Nephron progenitor cell (in vitro differentiated cells): ENCODE measurements at regions not wholly inside any gene's neighbourhood (a gene's known extent, or its start where the extent isn't known, plus 50 kb on each side); places are given as distances from the start of the nearest gene placed in this dataset.

ENCODE experiments used
- DNase-seq: peaks from one replicate; pipeline ENCODE4 v3.0.0; 2021
- H3K27ac Mint-ChIP-seq: 2 replicates; pipeline ENCODE4 v1.8.0; 2021; ENCODE audit warnings: mild to moderate bottlenecking, moderate library complexity, mixed read lengths
- H3K27me3 Mint-ChIP-seq: 2 replicates; pipeline ENCODE4 v1.8.0; 2021; ENCODE audit warnings: mild to moderate bottlenecking, low read depth, mixed read lengths; ENCODE audit not compliant: poor library complexity
- H3K36me3 Mint-ChIP-seq: 2 replicates; pipeline ENCODE4 v1.8.0; 2021; ENCODE audit warnings: low read depth, mixed read lengths
- H3K4me1 Mint-ChIP-seq: 2 replicates; pipeline ENCODE4 v1.8.0; 2021; ENCODE audit warnings: mixed read lengths
- H3K4me3 Mint-ChIP-seq: 2 replicates; pipeline ENCODE4 v1.8.0; 2021; ENCODE audit warnings: mild to moderate bottlenecking, moderate library complexity, mixed read lengths
- H3K9me3 Mint-ChIP-seq: 2 replicates; pipeline ENCODE4 v1.8.0; 2021; ENCODE audit warnings: mild to moderate bottlenecking, moderate library complexity, mixed read lengths
- TF ChIP-seq, protein P1 (sequence below): fragments of 200-600 bp; sonication (generic); IDR thresholded peaks from 2 replicates; pipeline ENCODE4 v1.5.0; 2021; ENCODE audit warnings: antibody characterized with exemption

DNA sequence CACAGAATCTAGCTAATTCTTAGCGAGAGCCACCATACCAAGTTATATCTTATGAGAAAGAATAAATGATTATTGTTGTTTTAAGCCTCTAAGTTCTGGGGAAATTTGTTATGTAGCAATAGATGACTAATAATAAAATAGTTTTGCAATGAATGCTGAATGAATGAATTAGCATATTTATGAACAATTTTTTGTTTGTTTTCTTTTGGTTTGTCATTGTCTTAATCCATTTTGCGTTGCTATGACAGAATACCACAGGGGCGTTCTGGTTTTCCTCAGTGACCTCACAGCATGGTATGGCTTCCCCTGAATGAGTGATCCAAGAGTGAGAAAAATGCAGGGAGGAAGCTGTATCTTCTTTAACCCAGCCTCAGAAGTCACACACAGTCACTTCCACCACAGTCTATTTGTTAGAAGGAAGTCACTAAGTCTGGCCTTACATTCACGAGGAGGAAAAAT lies 53.8 kb upstream of the HPDL start:
- Mint-ChIP-seq H3K4me1 (no peaks in the 10 kb centered on the region), H3K36me3 (peaks cover 6% of the 10 kb centered on the region), H3K9me3 (peaks cover 13% of the 10 kb centered on the region), H3K27ac (no peak overlapping the region), H3K4me3 (no peak overlapping the region), H3K27me3 (no peaks in the 10 kb centered on the region)
- DNase-seq: no peak
- TF ChIP-seq, protein P1, sequence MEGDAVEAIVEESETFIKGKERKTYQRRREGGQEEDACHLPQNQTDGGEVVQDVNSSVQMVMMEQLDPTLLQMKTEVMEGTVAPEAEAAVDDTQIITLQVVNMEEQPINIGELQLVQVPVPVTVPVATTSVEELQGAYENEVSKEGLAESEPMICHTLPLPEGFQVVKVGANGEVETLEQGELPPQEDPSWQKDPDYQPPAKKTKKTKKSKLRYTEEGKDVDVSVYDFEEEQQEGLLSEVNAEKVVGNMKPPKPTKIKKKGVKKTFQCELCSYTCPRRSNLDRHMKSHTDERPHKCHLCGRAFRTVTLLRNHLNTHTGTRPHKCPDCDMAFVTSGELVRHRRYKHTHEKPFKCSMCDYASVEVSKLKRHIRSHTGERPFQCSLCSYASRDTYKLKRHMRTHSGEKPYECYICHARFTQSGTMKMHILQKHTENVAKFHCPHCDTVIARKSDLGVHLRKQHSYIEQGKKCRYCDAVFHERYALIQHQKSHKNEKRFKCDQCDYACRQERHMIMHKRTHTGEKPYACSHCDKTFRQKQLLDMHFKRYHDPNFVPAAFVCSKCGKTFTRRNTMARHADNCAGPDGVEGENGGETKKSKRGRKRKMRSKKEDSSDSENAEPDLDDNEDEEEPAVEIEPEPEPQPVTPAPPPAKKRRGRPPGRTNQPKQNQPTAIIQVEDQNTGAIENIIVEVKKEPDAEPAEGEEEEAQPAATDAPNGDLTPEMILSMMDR: no peak

DNA sequence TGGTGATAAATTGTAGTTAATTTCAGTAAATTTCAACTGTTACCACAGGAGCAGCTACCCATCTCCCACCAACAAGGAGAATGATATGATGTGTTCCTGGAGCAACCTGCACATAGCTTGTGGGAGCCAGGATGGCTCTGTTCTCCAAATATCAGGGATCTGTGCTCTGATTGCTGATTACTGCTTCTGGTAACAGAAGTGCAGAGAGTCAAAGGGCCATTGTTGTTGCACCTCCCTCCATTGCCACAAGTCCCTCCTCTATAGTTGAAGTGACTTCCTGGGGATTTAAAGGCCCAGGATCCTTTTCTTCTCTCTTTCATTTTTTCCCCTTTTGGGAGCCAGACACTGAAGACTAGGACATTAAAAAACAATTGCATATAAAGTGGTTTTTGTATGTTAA lies 51.6 kb upstream of the HPDL start:
- Mint-ChIP-seq H3K9me3 (peaks cover 31% of the 10 kb centered on the region), H3K4me1 (no peaks in the 10 kb centered on the region), H3K4me3 (no peak overlapping the region), H3K36me3 (peaks cover 6% of the 10 kb centered on the region), H3K27me3 (peaks cover 3% of the 10 kb centered on the region), H3K27ac (no peak overlapping the region)
- DNase-seq: no peak
- TF ChIP-seq, protein P1: no peak
